ENCODE measurements at regions not wholly inside any gene's neighbourhood (a gene's known extent, or its start where the extent isn't known, plus 50 kb on each side); places are given as distances from the start of the nearest gene placed in this dataset.

DNA sequence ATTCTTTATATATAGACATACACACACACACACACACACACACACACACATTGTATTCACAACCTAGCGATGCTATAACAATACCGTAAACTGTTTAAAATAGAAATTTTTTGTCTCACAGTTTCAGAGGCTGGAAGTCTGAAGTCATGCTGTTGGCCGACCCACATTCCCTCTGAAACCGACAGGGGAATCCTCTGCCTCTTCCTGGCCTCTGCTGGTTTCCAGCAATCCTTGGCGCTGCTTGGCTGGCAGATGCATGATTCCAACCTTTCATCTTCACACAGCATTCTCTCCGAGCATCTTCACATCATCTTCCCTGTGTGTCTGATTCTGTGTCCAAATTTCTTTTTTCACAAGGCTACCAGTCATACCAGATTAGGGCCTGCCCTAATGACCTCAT is 94.8 kb downstream of the CCDC71L start:
- TF ChIP-seq CTCF (IDR thresholded peaks at IDR 0.05) (no peak), POLR2A (IDR thresholded peaks at IDR 0.05) (no peak)

All from Peyer's patch (tissue), 4 donors.